ENCODE measurements at regions not wholly inside any gene's neighbourhood (a gene's known extent, or its start where the extent isn't known, plus 50 kb on each side); places are given as distances from the start of the nearest gene placed in this dataset.

DNA sequence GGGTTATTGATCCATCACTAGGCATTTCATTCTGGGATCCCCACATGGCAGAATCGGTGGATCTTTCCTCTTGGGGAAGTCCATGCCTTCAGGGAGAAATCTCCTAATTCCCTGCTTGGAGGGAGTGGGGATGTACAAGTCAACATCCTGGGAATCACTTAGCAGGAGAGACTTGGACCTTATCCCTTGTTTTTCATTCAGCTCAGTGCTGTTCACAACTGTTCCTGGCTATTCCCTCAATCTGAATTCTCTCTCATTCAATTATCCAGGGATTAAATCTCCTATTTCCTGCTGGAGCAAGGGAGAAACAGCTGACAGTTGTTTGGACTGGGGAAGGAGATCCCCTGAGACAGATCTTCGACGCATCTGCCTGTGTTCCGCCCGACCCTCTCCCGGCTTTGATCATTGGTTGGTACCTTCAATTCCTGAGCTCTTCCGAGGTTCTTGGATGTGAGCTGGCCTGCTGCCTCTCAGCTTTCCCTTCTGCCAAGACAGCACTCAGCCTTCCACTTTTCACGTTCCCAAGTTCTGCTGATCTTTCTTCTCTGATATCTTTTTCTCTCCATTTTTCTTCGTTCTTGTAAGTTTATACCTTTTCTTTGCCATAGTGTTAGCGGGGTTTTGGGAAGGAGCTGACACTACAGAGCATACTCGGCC, 115.4 kb upstream of the GNAO1 start:
- TF ChIP-seq, protein P1, sequence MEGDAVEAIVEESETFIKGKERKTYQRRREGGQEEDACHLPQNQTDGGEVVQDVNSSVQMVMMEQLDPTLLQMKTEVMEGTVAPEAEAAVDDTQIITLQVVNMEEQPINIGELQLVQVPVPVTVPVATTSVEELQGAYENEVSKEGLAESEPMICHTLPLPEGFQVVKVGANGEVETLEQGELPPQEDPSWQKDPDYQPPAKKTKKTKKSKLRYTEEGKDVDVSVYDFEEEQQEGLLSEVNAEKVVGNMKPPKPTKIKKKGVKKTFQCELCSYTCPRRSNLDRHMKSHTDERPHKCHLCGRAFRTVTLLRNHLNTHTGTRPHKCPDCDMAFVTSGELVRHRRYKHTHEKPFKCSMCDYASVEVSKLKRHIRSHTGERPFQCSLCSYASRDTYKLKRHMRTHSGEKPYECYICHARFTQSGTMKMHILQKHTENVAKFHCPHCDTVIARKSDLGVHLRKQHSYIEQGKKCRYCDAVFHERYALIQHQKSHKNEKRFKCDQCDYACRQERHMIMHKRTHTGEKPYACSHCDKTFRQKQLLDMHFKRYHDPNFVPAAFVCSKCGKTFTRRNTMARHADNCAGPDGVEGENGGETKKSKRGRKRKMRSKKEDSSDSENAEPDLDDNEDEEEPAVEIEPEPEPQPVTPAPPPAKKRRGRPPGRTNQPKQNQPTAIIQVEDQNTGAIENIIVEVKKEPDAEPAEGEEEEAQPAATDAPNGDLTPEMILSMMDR (IDR thresholded peaks at IDR 0.05; ENCODE audit: insufficient read depth, low read depth, low read length) = no peak

DNA sequence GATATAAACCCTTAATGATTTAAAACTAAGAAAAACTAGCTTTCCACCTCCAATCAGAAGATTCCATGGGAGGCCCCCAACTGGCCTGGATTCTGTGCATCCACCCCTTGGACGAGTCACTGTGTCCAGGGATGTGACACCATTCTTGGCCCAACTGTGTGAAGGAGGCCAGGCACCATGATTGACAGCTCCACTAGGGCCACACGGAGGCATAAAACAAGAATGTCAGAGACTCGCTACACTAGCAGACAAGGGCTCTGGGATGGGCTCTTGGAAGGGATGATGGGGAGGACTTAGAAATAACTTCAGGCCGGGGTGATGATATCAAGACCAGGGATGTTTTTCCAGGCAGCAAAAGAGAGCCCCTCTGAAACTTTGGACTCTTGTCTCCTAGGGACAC, 117.8 kb upstream of the GNAO1 start:
- TF ChIP-seq, protein P1 (IDR thresholded peaks at IDR 0.05; ENCODE audit: insufficient read depth, low read depth, low read length) = no peak
- no peak overlapping the region for H3K4me3 ChIP-seq (ENCODE audit: low read depth, low read length)
- DNase-seq (ENCODE audit: low read depth) = no peak

More for the DNA sequence above, 115.4 kb upstream of the GNAO1 start:
- no peak overlapping the region for H3K4me3 ChIP-seq (ENCODE audit: low read depth, low read length)
- no peak for DNase-seq (ENCODE audit: low read depth)

DNA sequence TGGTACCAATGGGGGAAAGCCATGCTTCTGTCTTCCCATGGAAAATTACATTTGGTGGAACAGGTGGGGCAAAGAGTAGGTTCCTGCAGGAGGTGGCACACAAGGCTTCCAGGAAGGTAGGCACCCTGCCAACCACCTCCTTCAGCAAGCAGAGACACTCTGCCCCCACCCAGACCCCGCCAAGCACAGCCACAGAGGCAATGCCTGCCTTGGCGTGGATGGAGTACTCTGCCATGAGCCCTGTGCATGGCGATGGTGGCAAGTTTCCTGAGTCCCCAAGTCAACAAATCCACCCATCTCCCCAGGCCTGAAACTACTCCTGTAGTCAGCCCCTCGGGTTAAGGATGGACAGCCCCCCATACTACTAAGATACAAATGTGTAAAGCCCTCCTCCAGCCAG, 119.2 kb upstream of the GNAO1 start:
- no peak for DNase-seq (ENCODE audit: low read depth)
- TF ChIP-seq, protein P1 (IDR thresholded peaks at IDR 0.05; ENCODE audit: insufficient read depth, low read depth, low read length) = no peak

DNA sequence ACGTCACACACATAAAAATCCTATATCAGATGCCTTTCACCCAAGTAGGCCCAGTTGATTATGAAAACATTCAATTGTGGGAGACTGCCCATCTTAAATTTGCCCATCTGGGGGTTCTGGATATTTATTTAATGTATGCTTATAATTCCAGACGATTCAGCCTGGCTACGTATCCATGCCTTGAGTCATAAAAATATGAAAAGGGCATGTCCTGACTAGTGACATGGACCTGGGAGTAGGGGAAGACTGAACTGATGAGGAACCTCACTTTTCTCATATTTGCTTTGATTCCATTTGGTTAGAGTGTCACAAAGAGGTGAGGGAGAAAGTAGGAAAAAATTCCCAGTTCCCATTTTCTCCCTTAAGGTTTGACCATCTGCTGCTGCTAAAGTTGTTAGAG, 122.5 kb upstream of the GNAO1 start:
- no peak overlapping the region for H3K4me3 ChIP-seq (ENCODE audit: low read depth, low read length)
- DNase-seq (ENCODE audit: low read depth) = no peak
- TF ChIP-seq, protein P1 (IDR thresholded peaks at IDR 0.05; ENCODE audit: insufficient read depth, low read depth, low read length) = no peak

More for the DNA sequence above, 119.2 kb upstream of the GNAO1 start:
- no peak overlapping the region for H3K4me3 ChIP-seq (ENCODE audit: low read depth, low read length)

DNA sequence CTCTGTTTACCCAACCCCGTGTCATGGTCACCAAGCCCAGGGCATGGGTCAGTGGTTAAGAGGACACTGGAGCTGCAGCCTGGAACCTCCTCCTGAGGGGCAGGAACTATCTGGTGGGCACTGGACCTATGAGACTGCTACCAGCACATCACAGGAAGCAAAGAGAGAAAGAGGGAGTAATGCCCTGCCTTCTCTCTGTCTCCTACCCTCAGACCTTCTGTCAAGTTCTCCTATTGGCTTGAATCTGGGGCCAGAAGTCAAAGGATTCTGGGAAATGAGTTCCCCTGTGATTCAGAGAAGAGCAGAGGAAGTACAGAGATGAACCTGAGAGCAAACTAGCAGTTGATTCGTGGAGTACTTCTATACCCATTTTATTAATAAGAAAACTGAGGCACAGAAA, 123.0 kb upstream of the GNAO1 start:
- TF ChIP-seq, protein P1 (IDR thresholded peaks at IDR 0.05; ENCODE audit: insufficient read depth, low read depth, low read length) = no peak
- DNase-seq (ENCODE audit: low read depth) = no peak
- H3K4me3 ChIP-seq (ENCODE audit: low read depth, low read length) = no peak overlapping the region

DNA sequence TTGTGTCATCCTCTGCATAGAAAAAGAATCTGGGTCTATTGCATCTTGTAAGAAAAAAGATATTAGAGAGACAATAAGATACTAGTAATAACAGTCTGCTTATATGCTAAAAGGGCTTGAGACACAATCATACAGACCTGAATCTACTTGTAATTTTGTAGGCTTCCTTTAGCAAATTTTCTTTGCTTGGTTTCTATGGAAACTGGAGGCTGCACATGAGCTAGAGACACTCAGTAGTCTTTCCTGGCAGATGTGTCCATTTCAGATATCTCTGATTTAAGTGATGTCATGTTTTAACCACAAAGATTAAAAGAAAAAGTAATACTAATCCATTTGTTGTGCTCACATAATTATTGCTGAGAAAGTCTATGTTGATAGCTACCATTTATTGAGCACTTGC, 123.9 kb upstream of the GNAO1 start:
- no peak for DNase-seq (ENCODE audit: low read depth)
- TF ChIP-seq, protein P1 (IDR thresholded peaks at IDR 0.05; ENCODE audit: insufficient read depth, low read depth, low read length) = no peak
- H3K4me3 ChIP-seq (ENCODE audit: low read depth, low read length) = no peak overlapping the region

DNA sequence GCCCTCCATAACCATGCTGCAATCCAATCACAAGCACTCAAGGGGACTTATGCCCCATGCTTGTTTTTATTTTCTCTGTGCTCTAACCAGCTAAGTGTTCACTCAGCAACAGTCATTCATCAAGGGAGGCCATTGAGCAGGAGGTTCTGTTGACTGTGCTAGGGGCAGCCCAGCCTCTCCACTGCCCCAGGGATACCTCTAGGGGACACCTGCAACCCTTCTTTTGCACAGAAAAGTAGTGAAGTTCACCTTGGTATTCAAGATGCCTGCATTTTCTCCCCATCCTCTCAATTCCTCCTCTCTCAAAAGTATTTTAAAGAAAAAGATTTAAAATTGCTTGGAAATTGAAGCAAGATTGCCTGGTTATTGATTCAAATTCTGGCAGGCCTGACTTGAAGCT, 124.7 kb upstream of the GNAO1 start:
- DNase-seq (ENCODE audit: low read depth) = no peak
- TF ChIP-seq, protein P1 (IDR thresholded peaks at IDR 0.05; ENCODE audit: insufficient read depth, low read depth, low read length) = no peak
- no peak overlapping the region for H3K4me3 ChIP-seq (ENCODE audit: low read depth, low read length)
